IPS DF 4.7 (cell line): ENCODE measurements at regions not wholly inside any gene's neighbourhood (a gene's known extent, or its start where the extent isn't known, plus 50 kb on each side); places are given as distances from the start of the nearest gene placed in this dataset.
A peak's percentile ranks its signal among the peaks of the same experiment; 100 is the strongest.

Source experiments
- DNase-seq: peaks from one replicate; pipeline ENCODE4 v3.0.0-alpha.2; 2013; ENCODE audit warnings: low spot score; ENCODE audit errors: extremely low read depth

GRCh38 chr5:81856948-81857928 is 106.3 kb upstream of the SSBP2 start:
- DNase-seq, result no peak

DNA sequence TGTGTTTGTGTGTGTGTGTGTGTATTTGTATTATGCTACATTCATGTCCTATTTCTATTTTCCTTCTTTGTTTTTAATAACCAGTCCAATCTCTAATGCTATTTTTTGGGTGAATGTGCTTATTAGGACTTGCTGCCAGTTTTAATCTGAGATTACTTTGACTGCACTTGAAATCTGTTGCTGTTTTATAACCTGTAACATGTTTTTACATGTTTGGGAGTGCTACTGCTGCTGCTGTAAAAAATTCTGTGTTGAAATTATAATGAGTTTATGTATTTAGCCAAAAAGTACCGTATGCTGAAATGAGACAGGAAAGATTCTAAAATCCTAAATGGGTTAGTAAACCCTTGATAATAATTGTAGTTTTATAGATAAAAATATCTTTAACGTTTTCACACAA is 104.7 kb upstream of the SSBP2 start:
- no peak for DNase-seq

DNA sequence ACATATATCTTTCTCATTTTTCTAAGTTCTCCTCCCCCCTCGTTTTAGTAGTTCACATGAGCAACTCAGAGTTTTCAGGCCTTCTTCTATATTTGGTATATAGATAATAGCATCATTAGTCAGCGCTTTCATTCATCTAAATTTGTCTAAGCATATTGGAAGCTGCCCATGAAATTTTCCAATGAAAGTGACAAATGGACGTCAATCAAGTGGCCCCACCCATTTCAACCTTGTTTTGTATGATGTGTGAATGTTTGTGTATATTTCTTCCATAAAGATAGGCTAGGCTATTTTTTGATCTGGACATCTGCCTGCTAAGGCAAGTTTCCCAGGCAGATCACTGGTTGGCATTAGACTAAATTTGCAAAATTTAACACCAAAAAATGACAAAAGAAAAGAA is 104.0 kb upstream of the SSBP2 start:
- no peak for DNase-seq

- no peak for DNase-seq
These were observed 103.6 kb upstream of the SSBP2 start for GRCh38 chr5:81854485-81854884.

DNA sequence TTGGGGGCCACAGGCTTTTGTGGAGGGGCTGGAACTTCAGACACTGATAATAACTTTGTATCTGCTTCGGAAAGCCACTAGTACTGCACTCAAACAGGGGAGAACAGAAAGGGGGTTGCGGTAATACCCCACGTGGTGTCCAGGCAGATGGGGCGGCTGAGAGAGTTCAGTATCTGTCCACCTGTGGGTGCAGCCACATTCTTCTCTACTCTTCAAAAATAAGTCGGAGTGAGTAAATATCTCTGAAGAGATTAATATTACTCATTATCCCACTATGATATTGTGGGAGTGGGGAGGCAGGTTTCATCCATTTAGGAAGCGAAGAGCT is 102.1 kb upstream of the SSBP2 start:
- no peak for DNase-seq

DNA sequence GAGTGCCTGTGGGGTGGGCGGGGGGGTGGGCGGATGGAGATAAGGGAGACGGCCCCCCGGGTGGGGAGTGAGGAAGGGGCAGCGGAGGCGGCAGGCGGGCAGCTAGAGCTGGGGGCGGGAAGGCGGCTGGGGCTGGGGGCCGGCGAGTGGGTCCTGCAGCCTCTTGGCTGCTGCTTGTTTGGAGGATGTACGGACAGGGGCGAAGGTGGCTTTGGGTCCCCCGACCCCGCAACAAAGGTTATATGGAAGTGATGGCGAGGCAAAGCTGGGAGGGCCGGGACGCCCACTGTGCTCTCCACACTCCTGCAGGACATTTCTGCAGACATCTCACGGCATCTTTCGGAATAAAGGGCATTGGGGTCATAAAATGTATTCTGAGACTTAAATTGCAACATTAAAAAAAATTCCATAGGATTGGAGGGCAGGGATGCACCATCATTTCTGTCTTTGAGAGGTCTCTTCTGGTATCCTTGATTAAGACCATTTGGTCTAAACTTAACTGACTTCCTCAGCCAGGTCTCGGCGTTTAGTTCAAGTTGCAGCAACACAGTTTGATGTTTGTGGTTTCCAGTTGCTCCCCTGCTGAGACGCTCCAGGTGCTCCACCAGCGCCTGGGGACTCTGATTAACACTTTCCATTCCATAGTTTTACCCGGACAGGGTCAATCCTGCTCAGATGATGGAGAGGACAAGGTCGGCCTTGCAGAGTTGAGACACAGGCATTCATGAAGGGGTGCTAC is 101.6 kb upstream of the SSBP2 start:
- DNase-seq, result peak; percentile 60

- DNase-seq, result peak; percentile 81
These were observed 100.7 kb upstream of the SSBP2 start for GRCh38 chr5:81851481-81852178.

DNA sequence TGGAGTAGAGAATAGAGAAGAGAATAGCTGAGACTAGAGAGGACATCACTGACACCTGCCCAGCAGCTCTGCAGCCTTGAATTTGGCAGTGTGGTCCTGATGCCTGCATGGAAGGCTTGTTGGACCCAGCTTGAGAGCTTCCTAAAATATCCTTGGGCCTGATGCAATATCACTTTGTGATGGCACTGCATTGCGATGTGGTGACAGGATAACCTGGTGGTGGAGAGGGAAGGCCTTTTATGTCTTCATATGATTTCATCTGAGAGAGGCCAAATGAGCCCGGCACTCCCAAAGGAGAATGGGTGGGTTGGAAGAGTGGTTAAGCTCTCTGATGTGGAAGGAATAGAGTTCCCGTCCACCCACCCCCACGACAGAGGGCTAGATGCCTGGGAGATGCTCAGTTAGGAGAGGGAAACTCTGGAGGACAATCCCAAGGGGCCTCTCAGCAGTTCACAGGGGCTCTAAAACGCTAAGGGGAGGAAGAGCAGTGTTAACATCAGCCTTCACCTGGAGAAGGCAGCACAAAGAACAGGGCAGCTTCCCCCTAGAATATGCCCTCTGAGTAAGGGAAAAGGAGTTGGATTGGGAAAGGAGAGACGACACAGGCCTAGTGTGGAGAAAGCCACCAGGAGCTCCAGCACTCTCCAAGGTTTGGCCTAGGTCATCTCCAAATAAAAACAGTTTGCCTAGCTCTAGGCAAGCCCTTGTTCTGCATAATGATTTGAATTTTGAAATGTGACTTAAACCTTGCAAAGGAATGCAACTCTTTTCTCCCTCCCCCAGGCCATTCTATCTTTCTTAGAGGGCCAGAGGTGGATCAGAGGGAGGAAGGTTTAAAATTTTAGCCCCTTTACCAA is 99.8 kb upstream of the SSBP2 start:
- no peak for DNase-seq

- no peak for DNase-seq
These were observed 99.0 kb upstream of the SSBP2 start for GRCh38 chr5:81849770-81850367.

- DNase-seq, result no peak
These were observed 97.5 kb upstream of the SSBP2 start for GRCh38 chr5:81848362-81848880.

- no peak for DNase-seq
These were observed 95.4 kb upstream of the SSBP2 start for GRCh38 chr5:81846301-81846700.

DNA sequence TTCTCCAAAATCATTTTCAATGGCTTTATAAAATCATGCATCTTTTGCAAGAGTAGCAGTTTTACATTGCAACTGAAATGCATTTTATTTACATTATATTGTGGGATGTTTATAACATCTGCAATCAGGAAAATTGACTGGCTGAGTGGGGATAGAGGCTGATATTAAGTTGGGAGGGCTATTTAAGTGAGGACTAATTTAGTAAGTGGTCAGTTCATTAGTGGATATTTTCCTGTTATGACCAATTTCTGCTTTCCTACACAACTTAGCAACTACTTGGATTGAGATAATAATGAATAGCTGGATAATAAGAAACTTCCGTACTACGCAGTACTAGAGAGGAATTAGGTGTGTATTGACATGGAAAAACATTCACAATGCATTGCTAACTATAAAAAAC is 92.9 kb upstream of the SSBP2 start:
- no peak for DNase-seq

DNA sequence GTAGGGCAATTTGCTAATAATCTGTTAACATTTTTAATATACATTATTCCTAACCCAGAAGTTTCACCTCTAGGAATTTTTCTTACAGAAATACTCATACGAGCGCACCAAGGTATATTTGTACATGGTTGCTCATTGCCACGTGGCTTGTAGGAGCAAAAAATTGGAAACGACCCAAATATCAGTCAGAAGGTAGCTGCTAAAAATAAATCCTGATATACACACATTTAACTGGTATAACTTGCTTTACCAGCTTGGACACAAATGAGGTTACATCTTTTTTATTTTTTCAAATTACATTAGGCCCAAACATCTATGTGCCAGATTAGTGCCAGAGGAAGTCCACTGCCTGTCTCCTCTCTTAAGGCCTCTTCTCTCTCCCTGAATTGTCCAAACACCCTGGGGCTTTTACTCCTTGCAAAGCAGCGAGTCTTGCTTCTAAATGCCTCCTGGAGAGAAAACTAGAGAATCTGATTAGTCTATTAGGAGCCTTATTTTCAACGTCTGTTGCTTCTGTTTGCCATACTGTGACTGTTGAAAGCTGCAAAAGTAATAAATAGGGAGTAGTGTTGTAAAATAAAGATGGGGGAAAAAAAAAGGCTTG is 92.0 kb upstream of the SSBP2 start:
- DNase-seq, result no peak

DNA sequence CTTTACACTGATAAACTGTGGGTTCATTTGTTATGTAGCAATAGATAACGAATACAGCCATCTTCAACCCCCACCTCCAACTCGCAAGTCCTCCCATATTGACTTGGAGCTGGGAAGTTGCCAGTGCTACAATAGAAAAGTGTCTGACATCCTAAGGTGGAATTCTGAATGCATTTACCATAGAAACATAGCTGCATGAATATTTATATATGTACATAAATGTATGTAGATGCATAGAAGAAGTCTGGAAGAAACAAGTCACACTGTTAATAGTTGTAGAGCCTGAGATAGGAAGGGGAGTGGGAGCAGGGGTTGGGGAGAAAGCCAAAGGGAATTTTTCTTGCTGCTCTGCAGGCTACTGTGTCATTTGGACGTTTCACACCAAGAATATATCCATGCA is 88.1 kb upstream of the SSBP2 start:
- DNase-seq, result no peak

- DNase-seq, result no peak
These were observed 87.5 kb upstream of the SSBP2 start for GRCh38 chr5:81838307-81838906.

GRCh38 chr5:81837667-81838306 is 86.9 kb upstream of the SSBP2 start:
- no peak for DNase-seq

DNA sequence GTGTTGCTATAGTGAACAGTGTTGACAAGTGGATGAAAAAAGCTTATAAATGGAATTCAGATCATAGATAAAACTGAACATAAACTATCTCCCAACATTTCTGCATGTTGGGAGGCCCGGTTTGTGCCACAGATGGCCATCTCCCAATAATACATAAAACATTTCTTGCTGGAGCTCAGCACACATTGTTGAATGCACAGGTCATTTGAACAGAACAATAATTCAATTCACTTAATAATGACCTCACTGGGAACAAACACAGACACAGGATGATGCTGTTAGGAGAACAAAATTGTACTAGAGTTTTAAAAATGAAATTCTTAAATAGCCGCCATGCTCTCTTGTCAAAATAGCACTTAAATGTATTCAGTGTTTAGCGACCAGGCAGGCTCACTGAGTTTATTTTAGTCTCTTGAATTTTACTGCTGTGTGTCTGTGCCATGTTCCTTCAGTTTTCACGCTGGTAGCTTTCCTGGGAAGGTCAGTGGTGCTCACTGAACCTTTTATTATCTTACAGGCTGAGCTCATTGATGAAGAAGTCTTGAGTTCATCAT is 85.0 kb upstream of the SSBP2 start:
- no peak for DNase-seq

DNA sequence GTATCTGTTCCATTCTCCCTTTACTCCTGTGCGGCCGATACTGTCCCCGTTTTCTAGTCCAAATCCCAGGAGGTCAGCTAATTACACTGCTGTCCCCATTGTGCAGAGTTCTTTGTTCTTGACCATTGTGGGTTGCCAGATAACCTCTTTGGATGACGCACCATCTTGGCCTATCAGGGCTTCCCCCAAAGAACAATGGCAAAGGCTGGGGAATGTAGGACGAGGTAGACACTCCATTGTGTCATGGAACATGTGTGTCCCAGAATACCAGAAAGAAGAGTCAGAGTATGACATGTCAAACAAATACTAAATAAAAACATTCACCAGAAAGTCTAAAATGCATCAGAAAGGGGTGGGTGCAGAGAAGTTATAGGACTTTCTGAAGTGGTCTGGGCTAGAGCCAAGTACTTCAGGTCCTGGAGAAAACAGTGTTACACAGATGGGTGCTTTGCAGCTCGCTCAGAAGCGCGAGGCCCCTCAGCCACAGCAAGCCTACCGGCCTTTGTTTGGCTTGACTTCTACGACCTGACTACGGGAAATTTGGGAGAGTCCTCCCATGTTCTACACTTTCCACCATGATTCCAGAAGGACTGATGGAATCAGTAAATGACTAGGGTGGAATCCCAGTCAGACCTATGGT is 83.2 kb upstream of the SSBP2 start:
- no peak for DNase-seq
